ENCODE measurements at regions not wholly inside any gene's neighbourhood (a gene's known extent, or its start where the extent isn't known, plus 50 kb on each side); places are given as distances from the start of the nearest gene placed in this dataset.

- no peak for TF ChIP-seq CTCF (conservative IDR thresholded peaks at IDR 0.05; ENCODE audit: low read depth, low read length)
- TF ChIP-seq EZH2 (IDR thresholded peaks at IDR 0.05; ENCODE audit: borderline replicate concordance, low read depth, low read length, poor library complexity, severe bottlenecking) = no peak
These were observed 1981.9 kb upstream of the TENM3 start for GRCh38 chr4:180261346-180261745.
